Esophagus muscularis mucosa (tissue), 3 donors: ENCODE measurements at regions not wholly inside any gene's neighbourhood (a gene's known extent, or its start where the extent isn't known, plus 50 kb on each side); places are given as distances from the start of the nearest gene placed in this dataset.

Experiments
- CTCF ChIP-seq, 3 experiments: fragments of 200-600 bp in 2 of 3; fragments of 450-650 bp in 1 of 3; sonication (generic) in 2 of 3; IDR thresholded peaks; one replicate each; pipeline ENCODE4 v1.5.1; 2017 to 2019; ENCODE audit warnings: antibody characterized with exemption in 3 of 3, mild to moderate bottlenecking in 2 of 3, moderate library complexity in 1 of 3
- POLR2A ChIP-seq: fragments of 450-650 bp; IDR thresholded peaks from one replicate; pipeline ENCODE4 v1.6.1; 2017; ENCODE audit warnings: antibody characterized with exemption, moderate library complexity, mild to moderate bottlenecking, low read depth

GRCh38 chr6:92922216-92922806 lies 497.0 kb downstream of the EPHA7 start:
- TF ChIP-seq CTCF (IDR thresholded peaks at IDR 0.05) (no peak), POLR2A (no peak)
